Spleen (tissue), 11 donors: ENCODE measurements at regions not wholly inside any gene's neighbourhood (a gene's known extent, or its start where the extent isn't known, plus 50 kb on each side); places are given as distances from the start of the nearest gene placed in this dataset.

Source experiments
- DNase-seq: peaks from one replicate; pipeline ENCODE4 v3.0.0-alpha.2; 2020
- H3K27ac ChIP-seq, 8 donors: fragments of 200-600 bp; sonication (generic) in 7 of 8; 1 replicate in 4 of 8; 2 replicates in 4 of 8; pipeline versions ENCODE4 v1.5.0 to v1.8.0; 2016 to 2021; ENCODE audit warnings: inconsistent platforms in 4 of 8, mild to moderate bottlenecking in 4 of 8, moderate library complexity in 1 of 8
- H3K27me3 ChIP-seq, 7 donors: fragments of 200-600 bp; sonication (generic) in 6 of 7; replicated peaks in 1 of 7; 1 replicate in 4 of 7; 2 replicates in 3 of 7; pipeline versions ENCODE4 v1.5.0 to v1.8.0; 2016 to 2021; ENCODE audit warnings: inconsistent platforms in 3 of 7, mild to moderate bottlenecking in 1 of 7
- H3K36me3 ChIP-seq, 6 donors: fragments of 200-600 bp; sonication (generic) in 5 of 6; 1 replicate in 4 of 6; 2 replicates in 2 of 6; pipeline versions ENCODE4 v1.5.0 to v1.8.0; 2016 to 2021; ENCODE audit warnings: inconsistent platforms in 2 of 6
- H3K4me1 ChIP-seq, 6 donors: fragments of 200-600 bp; sonication (generic) in 5 of 6; 1 replicate in 3 of 6; 2 replicates in 3 of 6; pipeline versions ENCODE4 v1.5.0 to v1.8.0; 2016 to 2021; ENCODE audit warnings: inconsistent platforms in 3 of 6
- H3K4me3 ChIP-seq, 8 donors: fragments of 200-600 bp; sonication (generic) in 7 of 8; 1 replicate in 4 of 8; 2 replicates in 4 of 8; pipeline versions ENCODE4 v1.5.0 to v1.8.0; 2016 to 2021; ENCODE audit warnings: inconsistent platforms in 4 of 8, mild to moderate bottlenecking in 4 of 8, moderate library complexity in 2 of 8
- H3K9me3 ChIP-seq, 8 donors: fragments of 200-600 bp; sonication (generic) in 7 of 8; 1 replicate in 4 of 8; 2 replicates in 4 of 8; pipeline versions ENCODE4 v1.5.0 to v1.8.0; 2016 to 2021; ENCODE audit warnings: inconsistent platforms in 4 of 8
- POLR2A ChIP-seq, 3 donors: fragments of 450-650 bp; IDR thresholded peaks; one replicate each; pipeline ENCODE4 v1.5.1; 2017; ENCODE audit warnings: antibody characterized with exemption in 3 of 3, mild to moderate bottlenecking in 1 of 3
- POLR2AphosphoS5 ChIP-seq, 3 donors: sonication (generic); formaldehyde crosslinking; IDR thresholded peaks; one replicate each; pipeline ENCODE4 v1.5.1; 2017; ENCODE audit warnings: antibody characterized with exemption in 3 of 3
- WGBS, 5 donors: extraction: QIAGEN DNeasy Blood & Tissue Kit in 3 of 5; methylation state at CpG; one replicate each; pipeline versions ENCODE4 v1.1.5 to v1.1.7; 2013 to 2018; 5-methylcytosine and 5-hydroxymethylcytosine counted together
- intact Hi-C: fragments of 100-400 bp; cut with DNase I; formaldehyde crosslinking; loops from one replicate; pipeline ENCODE4 v1.15.0; 2023; ENCODE audit warnings: low total_unique reads
- TF ChIP-seq, protein P1 (sequence below), 11 experiments: fragments of 200-600 bp in 7 of 11; fragments of 450-650 bp in 4 of 11; sonication (generic) in 4 of 11; IDR thresholded peaks in 8 of 11; conservative IDR thresholded peaks in 3 of 11; 1 replicate in 7 of 11; 2 replicates in 4 of 11; pipeline versions ENCODE4 v1.4.0 to v1.8.0; 2016 to 2021; ENCODE audit warnings: antibody characterized with exemption in 11 of 11, inconsistent platforms in 4 of 11, mild to moderate bottlenecking in 1 of 11
- donor health status: healthy with polysubstance abuse.
- donor health status: DM: no; HTN: no; CAD: no; lungs with moderate emphysema.
- donor health status: DM: no; HTN: no; CAD: no.
- donor health status: Bipolar disorder and iron deficiency.
- donor health status: healthy.
- donor health status: DM: no; HTN: no; CAD: no.
- donor health status: DM: yes; HTN: yes; CAD: no.

DNA sequence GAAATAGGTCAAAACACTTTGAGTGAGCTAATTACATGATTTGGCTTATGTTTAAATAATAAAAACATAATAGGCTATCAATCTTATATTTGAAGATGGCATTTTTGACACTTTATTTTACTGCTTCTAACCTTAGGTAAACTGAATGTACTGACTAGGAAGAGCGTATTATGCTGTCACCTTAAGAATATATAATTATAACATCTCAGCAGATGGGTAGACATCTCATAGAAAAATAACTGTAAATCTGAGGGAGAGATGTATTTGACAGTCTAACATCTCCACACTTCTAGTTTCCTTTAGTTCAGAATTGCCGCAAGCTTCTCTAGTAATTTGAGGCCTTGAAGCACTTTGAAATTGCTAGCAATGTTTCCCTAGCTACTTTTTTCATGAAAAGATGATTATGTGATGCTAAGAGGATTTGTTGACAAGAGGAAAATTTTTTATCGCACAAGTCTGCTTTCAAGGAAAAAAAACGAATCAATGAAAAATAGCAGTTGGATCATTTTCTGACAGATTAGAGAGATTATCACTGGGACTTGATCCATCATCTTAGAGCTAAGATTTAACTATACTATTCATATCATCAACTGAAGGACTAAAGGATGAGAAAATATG, 238.2 kb upstream of the NAALADL2 start:
- H3K36me3 ChIP-seq: no peaks in the 10 kb centered on the region
- 88 to 97% (median 94%) methylated on average over 4 of the region's 4 CpGs for WGBS, 5 donors
- no peaks in the 10 kb centered on the region for H3K27me3 ChIP-seq
- H3K27ac ChIP-seq: no peak overlapping the region
- no peaks in the 10 kb centered on the region for H3K9me3 ChIP-seq
- intact Hi-C loops: no loop called here
- DNase-seq: no peak
- H3K4me3 ChIP-seq: no peak overlapping the region
- no peaks in the 10 kb centered on the region for H3K4me1 ChIP-seq
- TF ChIP-seq POLR2A (IDR thresholded peaks at IDR 0.05): no peak
- TF ChIP-seq, protein P1, sequence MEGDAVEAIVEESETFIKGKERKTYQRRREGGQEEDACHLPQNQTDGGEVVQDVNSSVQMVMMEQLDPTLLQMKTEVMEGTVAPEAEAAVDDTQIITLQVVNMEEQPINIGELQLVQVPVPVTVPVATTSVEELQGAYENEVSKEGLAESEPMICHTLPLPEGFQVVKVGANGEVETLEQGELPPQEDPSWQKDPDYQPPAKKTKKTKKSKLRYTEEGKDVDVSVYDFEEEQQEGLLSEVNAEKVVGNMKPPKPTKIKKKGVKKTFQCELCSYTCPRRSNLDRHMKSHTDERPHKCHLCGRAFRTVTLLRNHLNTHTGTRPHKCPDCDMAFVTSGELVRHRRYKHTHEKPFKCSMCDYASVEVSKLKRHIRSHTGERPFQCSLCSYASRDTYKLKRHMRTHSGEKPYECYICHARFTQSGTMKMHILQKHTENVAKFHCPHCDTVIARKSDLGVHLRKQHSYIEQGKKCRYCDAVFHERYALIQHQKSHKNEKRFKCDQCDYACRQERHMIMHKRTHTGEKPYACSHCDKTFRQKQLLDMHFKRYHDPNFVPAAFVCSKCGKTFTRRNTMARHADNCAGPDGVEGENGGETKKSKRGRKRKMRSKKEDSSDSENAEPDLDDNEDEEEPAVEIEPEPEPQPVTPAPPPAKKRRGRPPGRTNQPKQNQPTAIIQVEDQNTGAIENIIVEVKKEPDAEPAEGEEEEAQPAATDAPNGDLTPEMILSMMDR (IDR thresholded peaks at IDR 0.05 in 8 of 11, conservative IDR thresholded peaks at IDR 0.05 in 3 of 11): no peak

DNA sequence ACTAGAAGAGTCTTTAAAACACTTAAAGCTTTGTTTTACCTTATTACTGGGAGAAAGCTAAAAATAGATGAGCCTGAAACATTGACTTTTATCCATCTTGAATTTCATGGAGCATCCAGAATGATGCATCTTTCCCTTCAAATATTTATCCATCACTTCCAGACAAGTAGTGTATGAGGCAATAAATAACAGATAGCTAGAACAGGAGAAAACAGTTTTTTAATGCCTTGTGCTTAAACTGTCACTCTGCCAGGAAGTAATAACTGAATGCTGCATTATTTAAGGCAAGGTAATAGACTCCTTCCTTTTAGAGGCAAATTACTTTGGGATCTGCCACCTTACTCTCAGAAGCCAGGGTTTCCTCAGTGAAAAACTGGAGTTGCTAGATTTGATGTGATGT, 225.8 kb upstream of the NAALADL2 start:
- DNase-seq: no peak
- Histone ChIP-seq H3K9me3 (peaks cover 0 to 7% (median 0%) of the 10 kb centered on the region in 8 donors), H3K27ac (no peak overlapping the region), H3K4me3 (no peak overlapping the region), H3K27me3 (no peaks in the 10 kb centered on the region), H3K36me3 (no peaks in the 10 kb centered on the region), H3K4me1 (no peaks in the 10 kb centered on the region)
- TF ChIP-seq POLR2AphosphoS5 (IDR thresholded peaks at IDR 0.05) (no peak), POLR2A (IDR thresholded peaks at IDR 0.05) (no peak)
- TF ChIP-seq, protein P1 (IDR thresholded peaks at IDR 0.05 in 8 of 11, conservative IDR thresholded peaks at IDR 0.05 in 3 of 11): no peak
- intact Hi-C loops: no loop called here

DNA sequence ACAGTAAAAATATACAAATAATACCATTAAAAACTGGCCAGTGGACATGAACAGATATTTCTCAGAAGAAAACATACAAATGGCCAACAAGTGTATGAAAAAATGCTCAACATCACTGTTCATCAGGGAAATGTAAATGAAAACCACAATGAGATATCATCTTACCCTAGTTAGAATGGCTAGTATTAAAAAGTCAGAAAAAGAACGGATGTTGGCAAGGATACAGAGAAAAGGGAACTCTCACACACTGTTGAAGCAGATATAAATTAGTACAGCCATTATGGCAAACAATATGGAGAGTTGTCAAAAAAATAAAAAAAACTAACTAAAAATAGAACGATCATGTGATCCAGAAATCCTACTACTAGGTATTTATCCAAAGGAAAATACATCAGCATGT, 222.7 kb upstream of the NAALADL2 start:
- TF ChIP-seq, protein P1 (IDR thresholded peaks at IDR 0.05 in 8 of 11, conservative IDR thresholded peaks at IDR 0.05 in 3 of 11): no peak
- no peak for TF ChIP-seq POLR2AphosphoS5 (IDR thresholded peaks at IDR 0.05)
- no peak for TF ChIP-seq POLR2A (IDR thresholded peaks at IDR 0.05)
- H3K27me3 ChIP-seq: no peaks in the 10 kb centered on the region
- H3K27ac ChIP-seq: no peak overlapping the region
- intact Hi-C loops: no loop called here
- no peaks in the 10 kb centered on the region for H3K36me3 ChIP-seq
- DNase-seq: no peak
- H3K4me1 ChIP-seq: no peaks in the 10 kb centered on the region
- peaks cover 0 to 7% (median 0%) of the 10 kb centered on the region in 8 donors for H3K9me3 ChIP-seq
- WGBS, 5 donors: 26 to 68% (median 52%) methylated on average over 2 of the region's 2 CpGs
- no peak overlapping the region for H3K4me3 ChIP-seq

DNA sequence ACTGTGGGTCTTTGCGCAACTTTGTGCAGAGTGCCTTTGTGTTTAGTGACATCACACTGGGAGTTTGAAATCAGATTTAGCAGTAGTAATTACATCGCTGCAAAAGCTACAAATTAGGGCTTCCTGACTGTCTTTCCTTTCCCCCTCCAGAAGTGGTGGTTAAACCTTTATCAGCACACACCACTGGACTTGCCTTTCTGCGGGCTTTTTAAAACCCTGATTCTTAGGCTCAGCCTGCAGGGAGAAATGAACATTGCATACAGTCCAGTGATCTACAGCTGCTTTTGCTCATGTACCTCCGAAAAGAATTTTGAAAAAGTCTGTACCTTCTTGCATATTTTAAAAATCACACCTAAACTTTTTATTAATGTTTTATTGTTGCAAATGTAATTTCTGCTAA, 219.7 kb upstream of the NAALADL2 start:
- no peak for DNase-seq
- no peaks in the 10 kb centered on the region for H3K4me1 ChIP-seq
- no peak overlapping the region for H3K4me3 ChIP-seq
- intact Hi-C loops: no loop called here
- no peak for TF ChIP-seq POLR2A (IDR thresholded peaks at IDR 0.05)
- TF ChIP-seq, protein P1 (IDR thresholded peaks at IDR 0.05 in 8 of 11, conservative IDR thresholded peaks at IDR 0.05 in 3 of 11): no peak
- no peak for TF ChIP-seq POLR2AphosphoS5 (IDR thresholded peaks at IDR 0.05)
- peaks cover 0 to 7% (median 0%) of the 10 kb centered on the region in 8 donors for H3K9me3 ChIP-seq
- no peak overlapping the region for H3K27ac ChIP-seq
- WGBS, 5 donors: 68 to 92% (median 72%) methylated on average over 4 of the region's 4 CpGs
- no peaks in the 10 kb centered on the region for H3K36me3 ChIP-seq
- H3K27me3 ChIP-seq: no peaks in the 10 kb centered on the region
